Spleen (tissue), 11 donors: ENCODE measurements at regions not wholly inside any gene's neighbourhood (a gene's known extent, or its start where the extent isn't known, plus 50 kb on each side); places are given as distances from the start of the nearest gene placed in this dataset.

Experiments used
- DNase-seq: peaks from one replicate; pipeline ENCODE4 v3.0.0-alpha.2; 2020
- H3K27ac ChIP-seq, 8 donors: fragments of 200-600 bp; sonication (generic) in 7 of 8; 1 replicate in 4 of 8; 2 replicates in 4 of 8; pipeline versions ENCODE4 v1.5.0 to v1.8.0; 2016 to 2021; ENCODE audit warnings: inconsistent platforms in 4 of 8, mild to moderate bottlenecking in 4 of 8, moderate library complexity in 1 of 8
- H3K27me3 ChIP-seq, 7 donors: fragments of 200-600 bp; sonication (generic) in 6 of 7; replicated peaks in 1 of 7; 1 replicate in 4 of 7; 2 replicates in 3 of 7; pipeline versions ENCODE4 v1.5.0 to v1.8.0; 2016 to 2021; ENCODE audit warnings: inconsistent platforms in 3 of 7, mild to moderate bottlenecking in 1 of 7
- H3K36me3 ChIP-seq, 6 donors: fragments of 200-600 bp; sonication (generic) in 5 of 6; 1 replicate in 4 of 6; 2 replicates in 2 of 6; pipeline versions ENCODE4 v1.5.0 to v1.8.0; 2016 to 2021; ENCODE audit warnings: inconsistent platforms in 2 of 6
- H3K4me1 ChIP-seq, 6 donors: fragments of 200-600 bp; sonication (generic) in 5 of 6; 1 replicate in 3 of 6; 2 replicates in 3 of 6; pipeline versions ENCODE4 v1.5.0 to v1.8.0; 2016 to 2021; ENCODE audit warnings: inconsistent platforms in 3 of 6
- H3K4me3 ChIP-seq, 8 donors: fragments of 200-600 bp; sonication (generic) in 7 of 8; 1 replicate in 4 of 8; 2 replicates in 4 of 8; pipeline versions ENCODE4 v1.5.0 to v1.8.0; 2016 to 2021; ENCODE audit warnings: inconsistent platforms in 4 of 8, mild to moderate bottlenecking in 4 of 8, moderate library complexity in 2 of 8
- H3K9me3 ChIP-seq, 8 donors: fragments of 200-600 bp; sonication (generic) in 7 of 8; 1 replicate in 4 of 8; 2 replicates in 4 of 8; pipeline versions ENCODE4 v1.5.0 to v1.8.0; 2016 to 2021; ENCODE audit warnings: inconsistent platforms in 4 of 8
- POLR2A ChIP-seq, 3 donors: fragments of 450-650 bp; IDR thresholded peaks; one replicate each; pipeline ENCODE4 v1.5.1; 2017; ENCODE audit warnings: antibody characterized with exemption in 3 of 3, mild to moderate bottlenecking in 1 of 3
- POLR2AphosphoS5 ChIP-seq, 3 donors: sonication (generic); formaldehyde crosslinking; IDR thresholded peaks; one replicate each; pipeline ENCODE4 v1.5.1; 2017; ENCODE audit warnings: antibody characterized with exemption in 3 of 3
- WGBS, 5 donors: extraction: QIAGEN DNeasy Blood & Tissue Kit in 3 of 5; methylation state at CpG; one replicate each; pipeline versions ENCODE4 v1.1.5 to v1.1.7; 2013 to 2018; 5-methylcytosine and 5-hydroxymethylcytosine counted together
- intact Hi-C: fragments of 100-400 bp; cut with DNase I; formaldehyde crosslinking; loops from one replicate; pipeline ENCODE4 v1.15.0; 2023; ENCODE audit warnings: low total_unique reads
- TF ChIP-seq, protein P1 (sequence below), 11 experiments: fragments of 200-600 bp in 7 of 11; fragments of 450-650 bp in 4 of 11; sonication (generic) in 4 of 11; IDR thresholded peaks in 8 of 11; conservative IDR thresholded peaks in 3 of 11; 1 replicate in 7 of 11; 2 replicates in 4 of 11; pipeline versions ENCODE4 v1.4.0 to v1.8.0; 2016 to 2021; ENCODE audit warnings: antibody characterized with exemption in 11 of 11, inconsistent platforms in 4 of 11, mild to moderate bottlenecking in 1 of 11
- donor health status: healthy with polysubstance abuse.
- donor health status: DM: no; HTN: no; CAD: no; lungs with moderate emphysema.
- donor health status: DM: no; HTN: no; CAD: no.
- donor health status: Bipolar disorder and iron deficiency.
- donor health status: healthy.
- donor health status: DM: no; HTN: no; CAD: no.
- donor health status: DM: yes; HTN: yes; CAD: no.

DNA sequence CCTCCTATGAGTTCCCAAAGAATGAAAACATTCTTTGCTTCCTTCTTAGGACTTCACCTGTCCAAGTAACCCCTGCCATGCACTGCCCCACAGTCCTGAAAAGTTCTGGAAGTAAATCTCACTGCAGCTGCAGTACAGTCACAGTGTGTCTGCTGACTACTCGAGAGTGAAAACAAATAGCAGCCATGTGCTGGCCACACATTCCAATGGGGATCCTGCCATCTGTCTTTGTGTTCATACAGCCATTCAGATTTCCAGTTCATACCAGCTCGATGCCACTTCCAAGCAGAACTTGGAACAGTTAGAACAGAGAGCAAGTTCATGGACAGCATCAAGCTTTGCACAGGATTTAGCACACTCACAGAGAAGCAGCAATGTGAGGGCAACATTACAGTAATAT, 629.9 kb upstream of the ACVR2A start:
- intact Hi-C loops = no loop called here
- no peak overlapping the region for H3K4me3 ChIP-seq
- no peaks in the 10 kb centered on the region for H3K4me1 ChIP-seq
- TF ChIP-seq POLR2AphosphoS5 (IDR thresholded peaks at IDR 0.05) = no peak
- TF ChIP-seq POLR2A (IDR thresholded peaks at IDR 0.05) = no peak
- TF ChIP-seq, protein P1, sequence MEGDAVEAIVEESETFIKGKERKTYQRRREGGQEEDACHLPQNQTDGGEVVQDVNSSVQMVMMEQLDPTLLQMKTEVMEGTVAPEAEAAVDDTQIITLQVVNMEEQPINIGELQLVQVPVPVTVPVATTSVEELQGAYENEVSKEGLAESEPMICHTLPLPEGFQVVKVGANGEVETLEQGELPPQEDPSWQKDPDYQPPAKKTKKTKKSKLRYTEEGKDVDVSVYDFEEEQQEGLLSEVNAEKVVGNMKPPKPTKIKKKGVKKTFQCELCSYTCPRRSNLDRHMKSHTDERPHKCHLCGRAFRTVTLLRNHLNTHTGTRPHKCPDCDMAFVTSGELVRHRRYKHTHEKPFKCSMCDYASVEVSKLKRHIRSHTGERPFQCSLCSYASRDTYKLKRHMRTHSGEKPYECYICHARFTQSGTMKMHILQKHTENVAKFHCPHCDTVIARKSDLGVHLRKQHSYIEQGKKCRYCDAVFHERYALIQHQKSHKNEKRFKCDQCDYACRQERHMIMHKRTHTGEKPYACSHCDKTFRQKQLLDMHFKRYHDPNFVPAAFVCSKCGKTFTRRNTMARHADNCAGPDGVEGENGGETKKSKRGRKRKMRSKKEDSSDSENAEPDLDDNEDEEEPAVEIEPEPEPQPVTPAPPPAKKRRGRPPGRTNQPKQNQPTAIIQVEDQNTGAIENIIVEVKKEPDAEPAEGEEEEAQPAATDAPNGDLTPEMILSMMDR (IDR thresholded peaks at IDR 0.05 in 8 of 11, conservative IDR thresholded peaks at IDR 0.05 in 3 of 11) = no peak
- peaks cover 0 to 36% (median 18%) of the 10 kb centered on the region in 8 donors for H3K9me3 ChIP-seq
- H3K36me3 ChIP-seq = no peaks in the 10 kb centered on the region
- 59 to 84% (median 74%) methylated on average over 2 of the region's 2 CpGs for WGBS, 5 donors
- H3K27me3 ChIP-seq = no peaks in the 10 kb centered on the region
- no peak for DNase-seq
- no peak overlapping the region for H3K27ac ChIP-seq

GRCh38 chr2:147211484-147211883, 633.3 kb upstream of the ACVR2A start:
- H3K4me3 ChIP-seq = no peak overlapping the region
- intact Hi-C loops = no loop called here
- no peaks in the 10 kb centered on the region for H3K27me3 ChIP-seq
- H3K9me3 ChIP-seq = peaks cover 0 to 20% (median 12%) of the 10 kb centered on the region in 8 donors
- no peaks in the 10 kb centered on the region for H3K4me1 ChIP-seq
- TF ChIP-seq POLR2AphosphoS5 (IDR thresholded peaks at IDR 0.05) (no peak), POLR2A (IDR thresholded peaks at IDR 0.05) (no peak)
- TF ChIP-seq, protein P1 (IDR thresholded peaks at IDR 0.05 in 8 of 11, conservative IDR thresholded peaks at IDR 0.05 in 3 of 11) = no peak
- no peak overlapping the region for H3K27ac ChIP-seq
- no peak for DNase-seq
- no peaks in the 10 kb centered on the region for H3K36me3 ChIP-seq

- TF ChIP-seq, protein P1 (IDR thresholded peaks at IDR 0.05 in 8 of 11, conservative IDR thresholded peaks at IDR 0.05 in 3 of 11) = no peak
- TF ChIP-seq POLR2AphosphoS5 (IDR thresholded peaks at IDR 0.05) = no peak
- no peak for TF ChIP-seq POLR2A (IDR thresholded peaks at IDR 0.05)
- H3K27me3 ChIP-seq = no peaks in the 10 kb centered on the region
- peaks cover 0 to 25% (median 19%) of the 10 kb centered on the region in 8 donors for H3K9me3 ChIP-seq
- no peaks in the 10 kb centered on the region for H3K4me1 ChIP-seq
- intact Hi-C loops = no loop called here
- H3K27ac ChIP-seq = no peak overlapping the region
- DNase-seq = no peak
- H3K4me3 ChIP-seq = no peak overlapping the region
- no peaks in the 10 kb centered on the region for H3K36me3 ChIP-seq
Measured at GRCh38 chr2:147204102-147204501, 640.7 kb upstream of the ACVR2A start.

GRCh38 chr2:147198651-147199171, 646.1 kb upstream of the ACVR2A start:
- no peaks in the 10 kb centered on the region for H3K27me3 ChIP-seq
- TF ChIP-seq POLR2A (IDR thresholded peaks at IDR 0.05) (no peak), POLR2AphosphoS5 (IDR thresholded peaks at IDR 0.05) (no peak)
- TF ChIP-seq, protein P1 (IDR thresholded peaks at IDR 0.05 in 8 of 11, conservative IDR thresholded peaks at IDR 0.05 in 3 of 11) = no peak
- no peak overlapping the region for H3K27ac ChIP-seq
- 69 to 78% (median 73%) methylated on average over 5 of the region's 5 CpGs for WGBS, 5 donors
- H3K4me3 ChIP-seq = no peak overlapping the region
- no peak for DNase-seq
- H3K9me3 ChIP-seq = no peaks in the 10 kb centered on the region
- intact Hi-C loops = no loop called here
- no peaks in the 10 kb centered on the region for H3K36me3 ChIP-seq
- H3K4me1 ChIP-seq = no peaks in the 10 kb centered on the region
